B cell (primary cell): ENCODE measurements at regions not wholly inside any gene's neighbourhood (a gene's known extent, or its start where the extent isn't known, plus 50 kb on each side); places are given as distances from the start of the nearest gene placed in this dataset.

Experiments used
- ATAC-seq: fragments of 200-7000 bp; cut with Tn5 transposase; one replicate; pipeline ENCODE4 v1.10.0; 2021; ENCODE audit warnings: low read depth, mild to moderate bottlenecking, moderate number of reproducible peaks, moderate library complexity
- CTCF ChIA-PET: fragments of 350-600 bp; sonication (Branson Sonifier 250); formaldehyde crosslinking; loops from one replicate; lab custom pipeline; 2021; ENCODE audit warnings: antibody characterized with exemption, inconsistent platforms; lab: Charles Lee
- POLR2A ChIA-PET: fragments of 350-600 bp; sonication (Branson Sonifier 250); formaldehyde crosslinking; loops from one replicate; lab custom pipeline; 2021; ENCODE audit warnings: antibody characterized with exemption; lab: Charles Lee
- DNase-seq: peaks from one replicate; pipeline ENCODE4 v3.0.0; 2013
- H2AFZ ChIP-seq: 2 replicates; pipeline ENCODE4 v1.6.1; 2012; ENCODE audit warnings: mild to moderate bottlenecking, low read depth, low read length; ENCODE audit not compliant: insufficient read depth, poor library complexity, severe bottlenecking
- H3K27ac ChIP-seq, 2 donors: 1 replicate in 1 of 2; 2 replicates in 1 of 2; pipeline ENCODE4 v1.5.1; 2012 to 2013; ENCODE audit warnings: low read length in 2 of 2, mild to moderate bottlenecking in 2 of 2, moderate library complexity in 1 of 2
- H3K27me3 ChIP-seq, 4 experiments: fragments of 200-600 bp in 1 of 4; sonication (generic) in 1 of 4; replicated peaks in 1 of 4; 1 replicate in 2 of 4; 2 replicates in 2 of 4; pipeline versions ENCODE4 v1.6.1 to v1.7.0; 2013 to 2016; ENCODE audit warnings: low read length in 3 of 4, mild to moderate bottlenecking in 2 of 4, mixed read lengths in 1 of 4, moderate library complexity in 1 of 4; ENCODE audit not compliant: insufficient read depth in 4 of 4, control insufficient read depth in 3 of 4; ENCODE audit errors: control extremely low read depth in 1 of 4
- H3K36me3 ChIP-seq, 2 experiments: replicated peaks in 1 of 2; 1 replicate in 1 of 2; 2 replicates in 1 of 2; pipeline versions ENCODE4 v1.6.1 to v1.7.1; 2013; ENCODE audit warnings: low read length in 1 of 2; ENCODE audit not compliant: insufficient read depth in 2 of 2, control insufficient read depth in 1 of 2; ENCODE audit errors: control extremely low read depth in 1 of 2, extremely low read depth in 1 of 2
- H3K4me1 ChIP-seq, 2 donors: fragments of 200-600 bp in 1 of 2; sonication (generic) in 1 of 2; 1 replicate in 1 of 2; 2 replicates in 1 of 2; pipeline versions ENCODE4 v1.5.1 to v1.6.1; 2013 to 2017; ENCODE audit warnings: low read length in 2 of 2; ENCODE audit not compliant: control insufficient read depth in 2 of 2, insufficient read depth in 2 of 2
- H3K4me2 ChIP-seq: replicated peaks from 2 replicates; pipeline ENCODE3; 2012; ENCODE audit warnings: mild to moderate bottlenecking, low read depth, low read length; ENCODE audit not compliant: poor library complexity, severe bottlenecking
- H3K4me3 ChIP-seq, 5 experiments: fragments of 200-600 bp in 1 of 5; sonication (generic) in 1 of 5; 1 replicate in 3 of 5; 2 replicates in 2 of 5; pipeline versions ENCODE4 v1.5.1 to v1.7.0; 2011 to 2016; ENCODE audit warnings: low read length in 4 of 5, mild to moderate bottlenecking in 4 of 5, low read depth in 2 of 5, control low read depth in 1 of 5, moderate library complexity in 1 of 5; ENCODE audit not compliant: insufficient read depth in 1 of 5; ENCODE audit errors: control extremely low read depth in 1 of 5, extremely low read depth in 1 of 5
- H3K79me2 ChIP-seq: fragments of 200-600 bp; sonication (generic); one replicate; pipeline ENCODE4 v1.6.0; 2016; ENCODE audit warnings: low read length; ENCODE audit not compliant: control insufficient read depth, insufficient read depth
- H3K9ac ChIP-seq: fragments of 200-600 bp; sonication (generic); 2 replicates; pipeline ENCODE4 v1.6.1; 2017; ENCODE audit warnings: mild to moderate bottlenecking, low read length, moderate library complexity
- H3K9me3 ChIP-seq, 3 donors: one replicate each; pipeline versions ENCODE4 v1.6.1 to v1.7.1; 2013; ENCODE audit warnings: low read length in 2 of 3; ENCODE audit not compliant: control insufficient read depth in 2 of 3, insufficient read depth in 1 of 3; ENCODE audit errors: control extremely low read depth in 1 of 3
- H4K20me1 ChIP-seq: 2 replicates; pipeline ENCODE4 v1.6.0; 2012; ENCODE audit warnings: mild to moderate bottlenecking, low read length; ENCODE audit not compliant: insufficient read depth, control insufficient read depth, poor library complexity, severe bottlenecking
- H3K27ac Mint-ChIP-seq: one replicate; pipeline ENCODE4 v1.8.0; 2021; ENCODE audit warnings: mixed read lengths
- H3K27me3 Mint-ChIP-seq: one replicate; pipeline ENCODE4 v1.8.0; 2021; ENCODE audit warnings: mixed read lengths
- H3K4me1 Mint-ChIP-seq: one replicate; pipeline ENCODE4 v1.8.0; 2021; ENCODE audit warnings: mixed read lengths
- H3K4me3 Mint-ChIP-seq: one replicate; pipeline ENCODE4 v1.8.0; 2021; ENCODE audit warnings: mixed read lengths
- H3K9me3 Mint-ChIP-seq: one replicate; pipeline ENCODE4 v1.8.0; 2022; ENCODE audit warnings: mixed read lengths; ENCODE audit not compliant: insufficient read depth
- EZH2 ChIP-seq: IDR thresholded peaks from 2 replicates; pipeline ENCODE4 v1.6.1; 2012; ENCODE audit warnings: borderline replicate concordance, low read depth, mild to moderate bottlenecking, moderate library complexity, low read length; ENCODE audit not compliant: insufficient read depth, poor library complexity, severe bottlenecking
- WGBS: methylation state at CpG from one replicate; pipeline ENCODE4 v1.1.5; 2013; ENCODE audit warnings: missing lambda C conversion rate; ENCODE audit not compliant: insufficient coverage; 5-methylcytosine and 5-hydroxymethylcytosine counted together
- intact Hi-C: fragments of 100-400 bp; cut with micrococcal nuclease; formaldehyde crosslinking; loops from one replicate; pipeline ENCODE4 v1.10.0; 2022
- TF ChIP-seq, protein P1 (sequence below): fragments of 200-600 bp; IDR thresholded peaks from one replicate; pipeline ENCODE4 v1.8.0; 2022; ENCODE audit warnings: antibody characterized with exemption, mild to moderate bottlenecking

DNA sequence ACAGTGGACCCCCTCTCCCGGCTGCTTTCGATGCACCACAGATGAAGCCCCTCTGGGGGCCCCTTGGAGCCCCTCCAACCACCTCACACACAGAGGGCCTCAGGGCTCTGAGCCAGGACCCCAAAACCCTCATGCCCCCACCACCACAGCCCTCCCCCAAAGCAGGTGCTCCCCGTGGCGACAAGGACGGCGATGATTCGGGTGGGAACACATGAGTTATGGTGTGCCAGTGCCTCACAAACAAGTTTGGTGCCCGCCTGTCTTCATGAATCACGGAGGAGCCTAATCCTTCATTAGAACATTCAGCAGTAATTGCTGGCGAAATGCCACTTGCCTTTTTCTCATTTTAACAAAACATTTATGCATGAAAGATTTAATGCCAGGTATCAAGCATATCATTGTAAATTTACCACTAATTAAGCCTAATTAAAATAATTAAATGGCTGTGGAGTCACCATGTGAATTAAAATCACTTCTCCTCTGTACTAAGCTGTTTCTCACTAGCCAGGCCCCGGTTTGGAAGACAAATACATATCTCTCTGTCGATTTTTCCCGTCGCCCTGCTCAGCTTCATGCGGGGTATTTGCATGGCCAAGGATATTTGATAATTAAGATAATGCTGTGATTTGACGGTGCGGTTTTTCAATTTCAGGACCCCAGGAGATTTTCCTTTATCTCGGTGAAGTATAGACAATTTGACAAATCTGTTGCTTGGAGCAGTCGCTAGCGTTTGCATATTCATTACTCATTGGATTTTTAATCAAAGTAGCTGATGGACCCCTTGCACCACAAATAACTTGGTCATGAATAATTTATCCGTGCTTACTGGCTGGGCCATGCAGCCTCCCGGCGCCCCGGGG lies 157.0 kb downstream of the TLE3 start:
- Histone ChIP-seq H4K20me1 (no peaks in the 10 kb centered on the region), H3K4me1 (no peaks in the 10 kb centered on the region), H3K4me3 (no peak overlapping the region), H3K79me2 (no peaks in the 10 kb centered on the region), H3K27ac (no peak overlapping the region), H2AFZ (no peak overlapping the region), H3K36me3 (no peaks in the 10 kb centered on the region), H3K9me3 (peaks cover 3 to 4% (median 3%) of the 10 kb centered on the region in 3 donors), H3K9ac (no peak overlapping the region), H3K27me3 (peaks cover 0 to 9% (median 0%) of the 10 kb centered on the region in 4 experiments), H3K4me2 (no peak overlapping the region)
- no peak overlapping the region for H3K4me3 Mint-ChIP-seq
- 91% methylated on average over 18 of the region's 24 CpGs for WGBS
- no peak for DNase-seq
- TF ChIP-seq, protein P1, sequence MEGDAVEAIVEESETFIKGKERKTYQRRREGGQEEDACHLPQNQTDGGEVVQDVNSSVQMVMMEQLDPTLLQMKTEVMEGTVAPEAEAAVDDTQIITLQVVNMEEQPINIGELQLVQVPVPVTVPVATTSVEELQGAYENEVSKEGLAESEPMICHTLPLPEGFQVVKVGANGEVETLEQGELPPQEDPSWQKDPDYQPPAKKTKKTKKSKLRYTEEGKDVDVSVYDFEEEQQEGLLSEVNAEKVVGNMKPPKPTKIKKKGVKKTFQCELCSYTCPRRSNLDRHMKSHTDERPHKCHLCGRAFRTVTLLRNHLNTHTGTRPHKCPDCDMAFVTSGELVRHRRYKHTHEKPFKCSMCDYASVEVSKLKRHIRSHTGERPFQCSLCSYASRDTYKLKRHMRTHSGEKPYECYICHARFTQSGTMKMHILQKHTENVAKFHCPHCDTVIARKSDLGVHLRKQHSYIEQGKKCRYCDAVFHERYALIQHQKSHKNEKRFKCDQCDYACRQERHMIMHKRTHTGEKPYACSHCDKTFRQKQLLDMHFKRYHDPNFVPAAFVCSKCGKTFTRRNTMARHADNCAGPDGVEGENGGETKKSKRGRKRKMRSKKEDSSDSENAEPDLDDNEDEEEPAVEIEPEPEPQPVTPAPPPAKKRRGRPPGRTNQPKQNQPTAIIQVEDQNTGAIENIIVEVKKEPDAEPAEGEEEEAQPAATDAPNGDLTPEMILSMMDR = no peak
- no peak for TF ChIP-seq EZH2
- POLR2A ChIA-PET = no interaction called here
- CTCF ChIA-PET = interaction anchor here (0.6 kb wide), 1 partner anchor 265 kb away, joined by 4 read pairs; no protein-coding TSS in a partner anchor
- H3K27me3 Mint-ChIP-seq = peaks cover 15% of the 10 kb centered on the region
- peaks cover 2% of the 10 kb centered on the region for H3K9me3 Mint-ChIP-seq
- H3K4me1 Mint-ChIP-seq = peaks cover 5% of the 10 kb centered on the region
- ATAC-seq = no peak
- intact Hi-C loops = no loop called here
- no peak overlapping the region for H3K27ac Mint-ChIP-seq

DNA sequence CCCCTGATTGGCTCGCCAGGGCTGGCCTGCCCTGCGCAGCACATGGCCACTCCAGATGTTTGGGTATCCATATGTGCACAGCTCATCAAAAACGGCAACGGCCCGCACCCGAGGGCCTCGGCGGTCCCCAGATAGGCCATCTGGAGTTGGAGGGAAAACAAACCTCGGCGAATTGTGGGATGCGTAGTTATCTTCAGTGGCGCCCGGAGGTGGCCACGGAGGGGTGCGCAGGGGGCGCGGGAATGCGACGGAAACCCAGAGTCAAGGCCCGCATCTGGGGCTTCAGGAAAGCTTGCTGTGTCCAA lies 156.5 kb downstream of the TLE3 start:
- H3K4me1 Mint-ChIP-seq = peaks cover 5% of the 10 kb centered on the region
- ChIA-PET CTCF (interaction anchor here (0.6 kb wide), 1 partner anchor 266 kb away, joined by 4 read pairs; no protein-coding TSS in a partner anchor), POLR2A (no interaction called here)
- TF ChIP-seq, protein P1 = no peak
- no peak for TF ChIP-seq EZH2
- Histone ChIP-seq H3K36me3 (no peaks in the 10 kb centered on the region), H3K79me2 (no peaks in the 10 kb centered on the region), H3K27me3 (peaks cover 0 to 9% (median 0%) of the 10 kb centered on the region in 4 experiments), H3K4me3 (no peak overlapping the region), H4K20me1 (no peaks in the 10 kb centered on the region), H3K4me2 (no peak overlapping the region), H3K9ac (no peak overlapping the region), H3K4me1 (no peaks in the 10 kb centered on the region), H3K27ac (no peak overlapping the region), H3K9me3 (peaks cover 0 to 3% (median 0%) of the 10 kb centered on the region in 3 donors), H2AFZ (no peak overlapping the region)
- no peak for ATAC-seq
- WGBS = 97% methylated on average over 20 of the region's 20 CpGs
- DNase-seq = no peak
- no peak overlapping the region for H3K4me3 Mint-ChIP-seq
- intact Hi-C loops = no loop called here
- H3K27me3 Mint-ChIP-seq = peaks cover 12% of the 10 kb centered on the region
- no peak overlapping the region for H3K27ac Mint-ChIP-seq
- H3K9me3 Mint-ChIP-seq = no peaks in the 10 kb centered on the region
